A673 (cell line): ENCODE measurements at regions not wholly inside any gene's neighbourhood (a gene's known extent, or its start where the extent isn't known, plus 50 kb on each side); places are given as distances from the start of the nearest gene placed in this dataset.

Experiments used
- BruUV-seq: library from RNA; stranded (reverse); fragments of 400-500 nt; replicated peaks from 2 replicates; lab custom pipeline; 2021; lab: Mats Ljungman, UMichigan
- CTCF ChIA-PET: fragments of 300-600 bp; sonication (Branson Sonifier 250); formaldehyde crosslinking; loops from one replicate; lab custom pipeline; 2022; ENCODE audit warnings: antibody characterized with exemption; lab: Charles Lee
- POLR2A ChIA-PET: fragments of 300-600 bp; sonication (Branson Sonifier 250); formaldehyde crosslinking; loops from one replicate; lab custom pipeline; 2022; ENCODE audit warnings: antibody characterized with exemption; ENCODE audit not compliant: low non-redundant PET; lab: Charles Lee
- DNase-seq: peaks from one replicate; pipeline ENCODE4 v3.0.0-alpha.2; 2015; ENCODE audit warnings: low spot score
- H3K27ac ChIP-seq: fragments of 200-600 bp; sonication (generic); 2 replicates; pipeline ENCODE4 v1.5.1; 2016; ENCODE audit warnings: mixed run types, low read depth, mild to moderate bottlenecking, mixed read lengths, antibody characterized with exemption, low read length; ENCODE audit not compliant: poor library complexity, severe bottlenecking
- H3K27me3 ChIP-seq: fragments of 200-600 bp; sonication (generic); replicated peaks from 2 replicates; pipeline ENCODE4 v1.6.1; 2017; ENCODE audit warnings: mixed run types, low read depth, mild to moderate bottlenecking, mixed read lengths, antibody characterized with exemption, low read length; ENCODE audit not compliant: insufficient read depth, poor library complexity
- H3K36me3 ChIP-seq: fragments of 200-600 bp; sonication (generic); 2 replicates; pipeline ENCODE4 v1.6.1; 2016; ENCODE audit warnings: mixed run types, mild to moderate bottlenecking, mixed read lengths, antibody characterized with exemption, low read length; ENCODE audit not compliant: insufficient read depth, poor library complexity, severe bottlenecking
- H3K4me1 ChIP-seq: fragments of 200-600 bp; sonication (generic); 2 replicates; pipeline ENCODE4 v1.6.1; 2017; ENCODE audit warnings: mixed run types, mild to moderate bottlenecking, mixed read lengths, antibody characterized with exemption, low read length; ENCODE audit not compliant: insufficient read depth, poor library complexity, severe bottlenecking
- H3K4me3 ChIP-seq: fragments of 200-600 bp; sonication (generic); 2 replicates; pipeline ENCODE4 v1.5.1; 2016; ENCODE audit warnings: low read depth, mixed run types, mild to moderate bottlenecking, mixed read lengths, low read length; ENCODE audit not compliant: poor library complexity, severe bottlenecking
- H3K9me3 ChIP-seq: fragments of 200-600 bp; sonication (generic); 2 replicates; pipeline ENCODE4 v1.6.1; 2016; ENCODE audit warnings: mixed run types, low read depth, mild to moderate bottlenecking, mixed read lengths, antibody characterized with exemption, low read length; ENCODE audit not compliant: poor library complexity, severe bottlenecking
- CTCF ChIP-seq: fragments of 300-800, 200-600 bp; sonication (generic); conservative IDR thresholded peaks from 2 replicates; pipeline ENCODE4 v1.5.1; 2017; ENCODE audit warnings: low read depth, mild to moderate bottlenecking, antibody characterized with exemption, low read length, moderate library complexity, mixed read lengths
- EZH2 ChIP-seq: fragments of 200-600 bp; sonication (generic); IDR thresholded peaks from 2 replicates; pipeline ENCODE4 v1.6.1; 2017; ENCODE audit warnings: borderline replicate concordance, low read depth, mild to moderate bottlenecking, mixed read lengths, antibody characterized with exemption, low read length; ENCODE audit not compliant: poor library complexity, severe bottlenecking
- intact Hi-C: fragments of 100-400 bp; cut with micrococcal nuclease; formaldehyde crosslinking; loops from one replicate; pipeline ENCODE4 v1.10.0; 2022; ENCODE audit not compliant: unreplicated experiment

GRCh38 chr3:28867836-28868235 is 413.0 kb upstream of the RBMS3 start:
- POLR2A ChIA-PET = no interaction called here
- no peaks in the 10 kb centered on the region for H3K36me3 ChIP-seq

GRCh38 chr3:28868897-28869296 is 412.0 kb upstream of the RBMS3 start:
- no peak for DNase-seq
- CTCF ChIA-PET = no interaction called here
- no peaks in the 10 kb centered on the region for H3K27me3 ChIP-seq
- no peaks in the 10 kb centered on the region for H3K4me1 ChIP-seq
- intact Hi-C loops = no loop called here
- H3K36me3 ChIP-seq = no peaks in the 10 kb centered on the region
- no peaks in the 10 kb centered on the region for H3K9me3 ChIP-seq
- POLR2A ChIA-PET = no interaction called here
- no peak overlapping the region for H3K27ac ChIP-seq
- TF ChIP-seq EZH2 (no peak), CTCF (no peak)
- no peak overlapping the region for H3K4me3 ChIP-seq
- no TSS peak for BruUV-seq

More at GRCh38 chr3:28867836-28868235, 413.0 kb upstream of the RBMS3 start:
- no peak overlapping the region for H3K27ac ChIP-seq
- no peaks in the 10 kb centered on the region for H3K4me1 ChIP-seq
- CTCF ChIA-PET = no interaction called here
- intact Hi-C loops = no loop called here
- BruUV-seq = no TSS peak
- no peak overlapping the region for H3K4me3 ChIP-seq
- H3K9me3 ChIP-seq = no peaks in the 10 kb centered on the region
- DNase-seq = no peak
- no peaks in the 10 kb centered on the region for H3K27me3 ChIP-seq
- no peak for TF ChIP-seq CTCF
- no peak for TF ChIP-seq EZH2

GRCh38 chr3:28877912-28878311 is 403.0 kb upstream of the RBMS3 start:
- intact Hi-C loops = no loop called here
- no peak for TF ChIP-seq CTCF
- H3K36me3 ChIP-seq = no peaks in the 10 kb centered on the region
- ChIA-PET POLR2A (no interaction called here), CTCF (no interaction called here)
- no TSS peak for BruUV-seq
- no peak overlapping the region for H3K27ac ChIP-seq
- no peaks in the 10 kb centered on the region for H3K9me3 ChIP-seq
- DNase-seq = no peak
- no peaks in the 10 kb centered on the region for H3K4me1 ChIP-seq
- no peak overlapping the region for H3K4me3 ChIP-seq
- H3K27me3 ChIP-seq = no peaks in the 10 kb centered on the region
